K562 (cell line): ENCODE measurements at regions not wholly inside any gene's neighbourhood (a gene's known extent, or its start where the extent isn't known, plus 50 kb on each side); places are given as distances from the start of the nearest gene placed in this dataset.

Source experiments
- ATAC-seq: fragments of 200-7000 bp; cut with Tn5 transposase; 3 replicates; pipeline ENCODE4 v1.9.1; 2020; ENCODE audit warnings: moderate library complexity
- BruUV-seq: library from RNA; stranded (reverse); fragments of 400-500 nt; replicated peaks from 2 replicates; lab custom pipeline; 2021; lab: Mats Ljungman, UMichigan
- CTCF ChIA-PET: fragments of 300-600 bp; formaldehyde crosslinking; extraction: SDS; loops from one replicate; lab custom pipeline; 2021; ENCODE audit warnings: low intra/inter-chr PET ratio; lab: Yijun Ruan, JAX
- POLR2A ChIA-PET: fragments of 300-600, 350-650 bp; sonication (Branson Sonifier 250); formaldehyde crosslinking; extraction: SDS; loops from one replicate; lab custom pipeline; 2021; ENCODE audit warnings: antibody characterized with exemption, inconsistent platforms; lab: Yijun Ruan, JAX
- DNase-seq, 4 experiments: peaks; one replicate each; pipeline versions ENCODE4 v3.0.0 to v3.0.0-alpha.2; 2011 to 2018; ENCODE audit warnings: low spot score in 3 of 4, mixed read lengths in 3 of 4; ENCODE audit errors: extremely low read depth in 1 of 4
- FAIRE-seq: peaks from 2 replicates; lab custom pipeline; 2011; peaks lifted over from hg19 to GRCh38; lab: Jason Lieb, UNC
- H2AFZ ChIP-seq: 2 replicates; pipeline ENCODE4 v1.6.0; 2011; ENCODE audit warnings: low read depth, low read length, control low read depth, inconsistent platforms
- H3K27ac ChIP-seq: fragments of 200-600 bp; 3 replicates; pipeline ENCODE4 v1.8.0; 2011; ENCODE audit warnings: low read depth, mild to moderate bottlenecking, control low read depth, inconsistent platforms, low read length, moderate library complexity, mixed read lengths; ENCODE audit errors: extremely low read depth
- H3K27me3 ChIP-seq, 2 experiments: fragments of 300-600 bp in 1 of 2; 2 replicates in 1 of 2; 3 replicates in 1 of 2; pipeline versions ENCODE4 v1.6.0 to v1.8.0; 2011; ENCODE audit warnings: inconsistent platforms in 2 of 2, low read length in 2 of 2, mild to moderate bottlenecking in 1 of 2, mixed read lengths in 1 of 2, moderate library complexity in 1 of 2; ENCODE audit not compliant: control insufficient read depth in 2 of 2, insufficient read depth in 2 of 2
- H3K36me3 ChIP-seq: fragments of 300-600 bp; 3 replicates; pipeline ENCODE4 v1.8.0; 2011; ENCODE audit warnings: mild to moderate bottlenecking, low read length, inconsistent platforms; ENCODE audit not compliant: control insufficient read depth, insufficient read depth
- H3K4me1 ChIP-seq, 2 experiments: fragments of 200-600 bp in 1 of 2; replicated peaks in 1 of 2; 2 replicates in 1 of 2; 3 replicates in 1 of 2; pipeline versions ENCODE4 v1.5.1 to v1.8.0; 2011; ENCODE audit warnings: inconsistent platforms in 2 of 2, low read length in 2 of 2, mild to moderate bottlenecking in 1 of 2, mixed read lengths in 1 of 2, moderate library complexity in 1 of 2; ENCODE audit not compliant: control insufficient read depth in 2 of 2, insufficient read depth in 2 of 2
- H3K4me2 ChIP-seq: 2 replicates; pipeline ENCODE4 v1.6.1; 2011; ENCODE audit warnings: low read length, control low read depth, inconsistent platforms, mixed read lengths; ENCODE audit not compliant: insufficient read depth
- H3K4me3 ChIP-seq: fragments of 200-600 bp; sonication (generic), shearing (Covaris generic); 2 replicates; pipeline ENCODE4 v1.5.1; 2016; ENCODE audit warnings: control low read depth, inconsistent platforms
- H3K79me2 ChIP-seq: fragments of 200-600 bp; 3 replicates; pipeline ENCODE4 v1.8.0; 2011; ENCODE audit warnings: low read length, inconsistent platforms; ENCODE audit not compliant: control insufficient read depth, insufficient read depth
- H3K9ac ChIP-seq, 2 experiments: 2 replicates each; pipeline versions ENCODE4 v1.6.0 to v1.6.1; 2011; ENCODE audit warnings: low read depth in 2 of 2, low read length in 2 of 2, control low read depth in 1 of 2, inconsistent platforms in 1 of 2, mild to moderate bottlenecking in 1 of 2, mixed read lengths in 1 of 2; ENCODE audit not compliant: insufficient read depth in 1 of 2
- H3K9me1 ChIP-seq: one replicate; pipeline ENCODE4 v1.6.0; 2011; ENCODE audit warnings: inconsistent platforms, mild to moderate bottlenecking, low read length, moderate library complexity; ENCODE audit not compliant: control insufficient read depth, insufficient read depth
- H3K9me3 ChIP-seq: replicated peaks from 2 replicates; pipeline ENCODE4 v1.5.1; 2011; ENCODE audit warnings: low read depth, low read length, inconsistent platforms; ENCODE audit not compliant: control insufficient read depth, insufficient read depth
- H4K20me1 ChIP-seq: replicated peaks from 2 replicates; pipeline ENCODE4 v1.6.1; 2011; ENCODE audit warnings: low read length, inconsistent platforms, mixed read lengths; ENCODE audit not compliant: control insufficient read depth, insufficient read depth
- CBFA2T2 ChIP-seq: fragments of 450-650 bp; conservative IDR thresholded peaks from 2 replicates; pipeline ENCODE4 v1.6.1; 2017; ENCODE audit warnings: mild to moderate bottlenecking
- CEBPG ChIP-seq, 3 experiments: fragments of 200-800 bp in 1 of 3; sonication (Bioruptor generic) in 1 of 3; sonication (generic) in 1 of 3; formaldehyde crosslinking in 1 of 3; IDR thresholded peaks in 2 of 3; conservative IDR thresholded peaks in 1 of 3; 2 replicates each; pipeline versions ENCODE4 v1.6.1 to v1.8.0; 2016 to 2022; ENCODE audit warnings: missing compliant biosample characterization in 2 of 3, missing genetic modification characterization in 2 of 3, mild to moderate bottlenecking in 1 of 3, missing genetic modification reagents in 1 of 3
- CSDE1 ChIP-seq, 2 experiments: fragments of 450-650 bp; IDR thresholded peaks; 2 replicates each; pipeline ENCODE4 v1.6.1; 2016; ENCODE audit warnings: mild to moderate bottlenecking in 1 of 2
- FOSL1 ChIP-seq: fragments of 200-800 bp; sonication (Bioruptor generic); conservative IDR thresholded peaks from 2 replicates; pipeline ENCODE4 v1.6.1; 2016; ENCODE audit warnings: missing genetic modification characterization, missing compliant biosample characterization
- FOXP4 ChIP-seq: sonication (generic); formaldehyde crosslinking; IDR thresholded peaks from 2 replicates; pipeline ENCODE4 v1.8.0; 2022; ENCODE audit warnings: mild to moderate bottlenecking, missing genetic modification reagents, borderline replicate concordance
- GATA2 ChIP-seq: sonication (generic); formaldehyde crosslinking; IDR thresholded peaks from 2 replicates; pipeline ENCODE4 v1.4.0; 2020; ENCODE audit warnings: mild to moderate bottlenecking, missing genetic modification reagents
- JUN ChIP-seq, 2 experiments: sonication (generic) in 1 of 2; formaldehyde crosslinking in 1 of 2; IDR thresholded peaks; 2 replicates each; pipeline versions ENCODE4 v1.6.1 to v1.8.0; 2012 to 2022; ENCODE audit warnings: borderline replicate concordance in 2 of 2, mild to moderate bottlenecking in 2 of 2, improper control_type of control experiment in 1 of 2, low read depth in 1 of 2, low read length in 1 of 2, missing genetic modification reagents in 1 of 2
- JUND ChIP-seq, 2 experiments: IDR thresholded peaks; 2 replicates in 1 of 2; 3 replicates in 1 of 2; pipeline ENCODE4 v1.6.1; 2011; ENCODE audit warnings: borderline replicate concordance in 2 of 2, low read depth in 2 of 2, low read length in 2 of 2, improper control_type of control experiment in 1 of 2, missing biosample characterization in 1 of 2, missing genetic modification characterization in 1 of 2, missing genetic modification reagents in 1 of 2
- NCOR1 ChIP-seq: fragments of 450-650 bp; IDR thresholded peaks from 2 replicates; pipeline ENCODE4 v1.6.1; 2016; ENCODE audit warnings: mild to moderate bottlenecking, moderate library complexity
- ZNF584 ChIP-seq: fragments of 200-800 bp; sonication (Bioruptor generic); IDR thresholded peaks from 2 replicates; pipeline ENCODE4 v1.6.1; 2016; ENCODE audit warnings: low read depth, mild to moderate bottlenecking, missing genetic modification characterization, missing compliant biosample characterization
- ZNF766 ChIP-seq: fragments of 200-800 bp; sonication (Bioruptor generic); conservative IDR thresholded peaks from 2 replicates; pipeline ENCODE4 v1.6.1; 2016; ENCODE audit warnings: missing genetic modification characterization, missing compliant biosample characterization
- WGBS: fragments of 100-300 bp; shearing (Covaris generic); methylation state at CpG from one replicate; pipeline ENCODE4 v1.1.6; 2016; ENCODE audit warnings: low coverage, mixed read lengths; ENCODE audit not compliant: insufficient coverage; ENCODE audit errors: missing lambda C conversion rate; 5-methylcytosine and 5-hydroxymethylcytosine counted together
- in situ Hi-C: fragments of 300-500 bp; cut with MboI; formaldehyde crosslinking; loops from 4 replicates; pipeline ENCODE4 v1.15.0; 2018; ENCODE audit warnings: inconsistent platforms, mixed read lengths
- intact Hi-C: fragments of 100-400 bp; cut with micrococcal nuclease; formaldehyde crosslinking; loops from 2 replicates; pipeline ENCODE4 v1.14.2; 2022

GRCh38 chr7:45401851-45402250, 172.3 kb upstream of the ADCY1 start:
- Histone ChIP-seq H3K27me3 (peaks cover 0 to 7% of the 10 kb centered on the region in 2 experiments; a peak in 2 of 5 replicates), H4K20me1 (no peaks in the 10 kb centered on the region), H3K79me2 (no peaks in the 10 kb centered on the region), H3K9ac (no peak overlapping the region), H3K9me1 (no peaks in the 10 kb centered on the region), H3K9me3 (no peaks in the 10 kb centered on the region), H3K4me2 (no peak overlapping the region)
- 0% methylated on average over 1 of the region's 1 CpG for WGBS
- DNase-seq: no peak
- FAIRE-seq: no peak
- in situ Hi-C loops: no loop called here
- CTCF ChIA-PET: no interaction called here
- POLR2A ChIA-PET: no interaction called here
- TF ChIP-seq CSDE1 (IDR thresholded peaks at IDR 0.05) (no peak), NCOR1 (no peak), CBFA2T2 (no peak), GATA2 (CRISPR knock-in tag) (no peak)
- TF ChIP-seq, all 486 proteins: peak for 0
- H3K27ac ChIP-seq: no peak overlapping the region
- no peak for ATAC-seq
- no peak overlapping the region for H2AFZ ChIP-seq
- no peaks in the 10 kb centered on the region; a peak in 1 of 5 replicates for H3K4me1 ChIP-seq
- H3K4me3 ChIP-seq: no peak overlapping the region
- H3K36me3 ChIP-seq: no peaks in the 10 kb centered on the region
- no TSS peak for BruUV-seq
- intact Hi-C loops: loop anchor here (10.0 kb wide), 1 partner anchor 453 kb away; no protein-coding TSS in a partner anchor

GRCh38 chr7:45402480-45403218, 171.5 kb upstream of the ADCY1 start:
- POLR2A ChIA-PET: no interaction called here
- no peaks in the 10 kb centered on the region for H3K79me2 ChIP-seq
- BruUV-seq: no TSS peak
- intact Hi-C loops: loop anchor here (10.0 kb wide), 1 partner anchor 452 kb away; no protein-coding TSS in a partner anchor
- H3K4me3 ChIP-seq: no peak overlapping the region
- in situ Hi-C loops: no loop called here
- no peaks in the 10 kb centered on the region for H3K36me3 ChIP-seq
- no peak overlapping the region for H2AFZ ChIP-seq
- peaks cover 0 to 9% of the 10 kb centered on the region in 2 experiments; a peak in 2 of 5 replicates for H3K27me3 ChIP-seq
- H3K4me1 ChIP-seq: no peaks in the 10 kb centered on the region; a peak in 1 of 5 replicates
- 5% methylated on average over 2 of the region's 2 CpGs for WGBS
- ATAC-seq: no peak
- no peaks in the 10 kb centered on the region for H4K20me1 ChIP-seq
- DNase-seq: no peak
- no peak overlapping the region for H3K27ac ChIP-seq
- H3K9me3 ChIP-seq: no peaks in the 10 kb centered on the region
- no peak for FAIRE-seq
- H3K4me2 ChIP-seq: no peak overlapping the region
- CTCF ChIA-PET: no interaction called here
- H3K9me1 ChIP-seq: no peaks in the 10 kb centered on the region
- H3K9ac ChIP-seq: no peak overlapping the region
- TF ChIP-seq JUN (IDR thresholded peaks at IDR 0.05; ENCODE audit: borderline replicate concordance, low read depth, low read length) (0 out of 2 replicates have a peak, but pooled peaks have one; percentile 31), JUN (CRISPR knock-in tag; IDR thresholded peaks at IDR 0.05; ENCODE audit: borderline replicate concordance) (no peak), FOXP4 (no peak), ZNF584 (CRISPR knock-in tag) (0 out of 2 replicates have a peak, but pooled peaks have one; percentile 27), JUND (IDR thresholded peaks at IDR 0.05; ENCODE audit: borderline replicate concordance, low read depth, low read length) (peak; percentile 25; the same call in 1 of the 2 replicates), JUND (tag; IDR thresholded peaks at IDR 0.05; ENCODE audit: borderline replicate concordance, low read depth, low read length) (no peak), CEBPG (CRISPR knock-in tag; IDR thresholded peaks at IDR 0.05) (no peak), CEBPG (tag; conservative IDR thresholded peaks at IDR 0.05 in 1 of 2, IDR thresholded peaks at IDR 0.05 in 1 of 2) (peak in 1 of 2 experiments; percentile 86; a peak in 2 of 4 replicates), FOSL1 (tag) (peak; percentile 59), ZNF766 (CRISPR knock-in tag) (0 out of 2 replicates have a peak, but pooled peaks have one; percentile 27)
